H1 (cell line): ENCODE measurements at regions not wholly inside any gene's neighbourhood (a gene's known extent, or its start where the extent isn't known, plus 50 kb on each side); places are given as distances from the start of the nearest gene placed in this dataset.

Source experiments
- CTCF ChIA-PET: fragments of 300-600 bp; sonication (Branson Sonifier 250); formaldehyde crosslinking; loops from one replicate; lab custom pipeline; 2021; ENCODE audit not compliant: partially characterized antibody; lab: Charles Lee
- POLR2A ChIA-PET: fragments of 300-600 bp; sonication (Branson Sonifier 250); formaldehyde crosslinking; loops from one replicate; lab custom pipeline; 2021; ENCODE audit warnings: inconsistent platforms; ENCODE audit not compliant: partially characterized antibody; lab: Charles Lee
- DNase-seq, 2 experiments: peaks; one replicate each; pipeline versions ENCODE4 v3.0.0 to v3.0.0-alpha.2; 2010 to 2022; ENCODE audit warnings: low spot score in 2 of 2, low read depth in 1 of 2, mixed read lengths in 1 of 2
- FAIRE-seq: peaks from 2 replicates; lab custom pipeline; 2011; peaks lifted over from hg19 to GRCh38; lab: Jason Lieb, UNC
- H2AFZ ChIP-seq: 2 replicates; pipeline ENCODE4 v1.8.1; 2012; ENCODE audit warnings: low read length, inconsistent platforms
- H2AK5ac ChIP-seq: 2 replicates; pipeline ENCODE4 v1.6.1; 2013; ENCODE audit warnings: low read depth, low read length
- H2BK120ac ChIP-seq: replicated peaks from 2 replicates; pipeline ENCODE3; 2013; ENCODE audit warnings: low read depth, low read length, inconsistent platforms
- H2BK12ac ChIP-seq: 2 replicates; pipeline ENCODE4 v1.6.1; 2013; ENCODE audit warnings: low read depth, low read length
- H2BK15ac ChIP-seq: 2 replicates; pipeline ENCODE4 v1.6.1; 2013; ENCODE audit warnings: low read length
- H2BK20ac ChIP-seq: 2 replicates; pipeline ENCODE4 v1.6.1; 2013; ENCODE audit warnings: low read length
- H2BK5ac ChIP-seq: 2 replicates; pipeline ENCODE4 v1.6.1; 2013; ENCODE audit warnings: low read depth, low read length
- H3K14ac ChIP-seq: 2 replicates; pipeline ENCODE4 v1.6.1; 2013; ENCODE audit warnings: inconsistent platforms; ENCODE audit not compliant: insufficient read length
- H3K18ac ChIP-seq: 2 replicates; pipeline ENCODE4 v1.6.1; 2013; ENCODE audit warnings: low read length; ENCODE audit errors: extremely low read depth
- H3K23ac ChIP-seq: 2 replicates; pipeline ENCODE4 v1.6.1; 2013; ENCODE audit warnings: inconsistent platforms; ENCODE audit not compliant: insufficient read length
- H3K23me2 ChIP-seq: 2 replicates; pipeline ENCODE4 v1.6.1; 2013; ENCODE audit warnings: low read depth, low read length
- H3K27ac ChIP-seq: 2 replicates; pipeline ENCODE4 v1.6.1; 2011; ENCODE audit warnings: low read depth, low read length, inconsistent platforms
- H3K27me3 ChIP-seq, 4 experiments: replicated peaks in 1 of 4; 1 replicate in 1 of 4; 2 replicates in 3 of 4; pipeline versions ENCODE4 v1.6.1 to v1.8.1; 2011 to 2013; ENCODE audit warnings: low read length in 3 of 4, mild to moderate bottlenecking in 3 of 4, inconsistent platforms in 2 of 4, mixed read lengths in 2 of 4, moderate library complexity in 1 of 4; ENCODE audit not compliant: control insufficient read depth in 3 of 4, insufficient read depth in 3 of 4; ENCODE audit errors: extremely low read depth in 1 of 4
- H3K36me3 ChIP-seq, 4 experiments: 2 replicates each; pipeline versions ENCODE4 v1.6.1 to v1.8.1; 2011 to 2013; ENCODE audit warnings: mild to moderate bottlenecking in 4 of 4, low read length in 3 of 4, moderate library complexity in 2 of 4, control low read depth in 1 of 4, inconsistent platforms in 1 of 4; ENCODE audit not compliant: insufficient read depth in 4 of 4, control insufficient read depth in 2 of 4
- H3K4ac ChIP-seq: replicated peaks from 2 replicates; pipeline ENCODE3; 2013; ENCODE audit warnings: low read length, low read depth, mixed read lengths, inconsistent platforms; ENCODE audit not compliant: insufficient read length
- H3K4me1 ChIP-seq, 4 experiments: replicated peaks in 1 of 4; 1 replicate in 1 of 4; 2 replicates in 3 of 4; pipeline versions ENCODE4 v1.6.1 to v1.8.1; 2011 to 2013; ENCODE audit warnings: low read length in 3 of 4, inconsistent platforms in 2 of 4, mixed read lengths in 1 of 4; ENCODE audit not compliant: insufficient read depth in 4 of 4, control insufficient read depth in 3 of 4
- H3K4me2 ChIP-seq, 2 experiments: 2 replicates each; pipeline versions ENCODE4 v1.6.1 to v1.8.1; 2011 to 2013; ENCODE audit warnings: low read depth in 2 of 2, low read length in 2 of 2, control low read depth in 1 of 2, inconsistent platforms in 1 of 2, mild to moderate bottlenecking in 1 of 2; ENCODE audit not compliant: insufficient read depth in 1 of 2
- H3K4me3 ChIP-seq, 4 experiments: fragments of 200-600, 300-600 bp in 1 of 4; sonication (generic), shearing (Covaris generic), sonication (Bioruptor Twin) in 1 of 4; 2 replicates each; pipeline versions ENCODE4 v1.5.1 to v1.8.1; 2011 to 2016; ENCODE audit warnings: low read length in 4 of 4, low read depth in 3 of 4, control low read depth in 2 of 4, inconsistent platforms in 2 of 4, mild to moderate bottlenecking in 2 of 4, mixed read lengths in 1 of 4, moderate library complexity in 1 of 4; ENCODE audit not compliant: insufficient read depth in 2 of 4; ENCODE audit errors: extremely low read depth in 1 of 4
- H3K56ac ChIP-seq: replicated peaks from 2 replicates; pipeline ENCODE3; 2013; ENCODE audit warnings: low read depth, mild to moderate bottlenecking, mixed read lengths, low read length, inconsistent platforms; ENCODE audit not compliant: insufficient read length
- H3K79me1 ChIP-seq: 2 replicates; pipeline ENCODE4 v1.6.1; 2013; ENCODE audit warnings: low read depth, low read length, control low read depth
- H3K79me2 ChIP-seq, 2 experiments: 2 replicates each; pipeline versions ENCODE4 v1.6.1 to v1.8.1; 2012 to 2013; ENCODE audit warnings: low read length in 2 of 2, mild to moderate bottlenecking in 2 of 2, inconsistent platforms in 1 of 2; ENCODE audit not compliant: insufficient read depth in 2 of 2, control insufficient read depth in 1 of 2
- H3K9ac ChIP-seq, 4 experiments: replicated peaks in 1 of 4; 1 replicate in 1 of 4; 2 replicates in 3 of 4; pipeline versions ENCODE4 v1.6.1 to v1.8.1; 2011 to 2013; ENCODE audit warnings: low read depth in 3 of 4, low read length in 3 of 4, control low read depth in 2 of 4, mild to moderate bottlenecking in 2 of 4, moderate library complexity in 2 of 4, inconsistent platforms in 1 of 4; ENCODE audit errors: extremely low read depth in 1 of 4
- H3K9me3 ChIP-seq, 2 experiments: 2 replicates each; pipeline versions ENCODE4 v1.6.1 to v1.8.1; 2012 to 2013; ENCODE audit warnings: mild to moderate bottlenecking in 2 of 2, moderate library complexity in 2 of 2, control low read depth in 1 of 2, inconsistent platforms in 1 of 2, low read depth in 1 of 2, low read length in 1 of 2, mixed read lengths in 1 of 2; ENCODE audit not compliant: insufficient read depth in 2 of 2
- H4K20me1 ChIP-seq, 2 experiments: replicated peaks in 1 of 2; 2 replicates each; pipeline versions ENCODE3 to v1.8.1; 2011 to 2013; ENCODE audit warnings: inconsistent platforms in 2 of 2, low read length in 2 of 2, mild to moderate bottlenecking in 1 of 2; ENCODE audit not compliant: insufficient read depth in 2 of 2, control insufficient read depth in 1 of 2
- H4K5ac ChIP-seq: 2 replicates; pipeline ENCODE4 v1.6.1; 2013; ENCODE audit warnings: low read length, low read depth, mixed read lengths, inconsistent platforms; ENCODE audit not compliant: insufficient read length
- H4K8ac ChIP-seq: 2 replicates; pipeline ENCODE4 v1.8.0; 2013; ENCODE audit warnings: mild to moderate bottlenecking, moderate library complexity, low read length, inconsistent platforms; ENCODE audit not compliant: insufficient read depth; ENCODE audit errors: extremely low read depth
- H4K91ac ChIP-seq: replicated peaks from 2 replicates; pipeline ENCODE3; 2013; ENCODE audit warnings: low read length, mixed read lengths, inconsistent platforms; ENCODE audit not compliant: insufficient read length
- ATF3 ChIP-seq: IDR thresholded peaks from 2 replicates; pipeline ENCODE4 v1.6.1; 2011; ENCODE audit warnings: low read depth, mild to moderate bottlenecking, low read length; ENCODE audit not compliant: insufficient read depth
- BACH1 ChIP-seq: IDR thresholded peaks from 2 replicates; pipeline ENCODE4 v1.6.1; 2012; ENCODE audit warnings: low read length, improper control_type of control experiment
- BCL11A ChIP-seq, 2 experiments: IDR thresholded peaks; one replicate each; pipeline ENCODE4 v1.6.1; 2011; ENCODE audit warnings: low read depth in 2 of 2, low read length in 2 of 2, mild to moderate bottlenecking in 2 of 2
- HDAC2 ChIP-seq, 2 experiments: fragments of 300-600 bp in 1 of 2; sonication (generic) in 1 of 2; IDR thresholded peaks; 2 replicates each; pipeline ENCODE4 v1.6.1; 2011 to 2012; ENCODE audit warnings: low read depth in 2 of 2, low read length in 2 of 2, mild to moderate bottlenecking in 2 of 2, moderate library complexity in 2 of 2, borderline replicate concordance in 1 of 2, inconsistent platforms in 1 of 2
- HDAC6 ChIP-seq: IDR thresholded peaks from one replicate; pipeline ENCODE4 v1.7.1; 2012; ENCODE audit warnings: low read depth, mild to moderate bottlenecking, inconsistent platforms, low read length, moderate library complexity
- KDM5A ChIP-seq: fragments of 200-600 bp; IDR thresholded peaks from 2 replicates; pipeline ENCODE4 v1.7.1; 2012; ENCODE audit warnings: mild to moderate bottlenecking, low read length, inconsistent platforms, mixed read lengths
- SIN3A ChIP-seq, 2 experiments: IDR thresholded peaks in 1 of 2; conservative IDR thresholded peaks in 1 of 2; 2 replicates each; pipeline ENCODE4 v1.6.1; 2011 to 2012; ENCODE audit warnings: low read length in 2 of 2, improper control_type of control experiment in 1 of 2, low read depth in 1 of 2, mild to moderate bottlenecking in 1 of 2
- SIRT6 ChIP-seq: IDR thresholded peaks from one replicate; pipeline ENCODE4 v1.7.1; 2012; ENCODE audit warnings: low read length, inconsistent platforms
- SP1 ChIP-seq: IDR thresholded peaks from 2 replicates; pipeline ENCODE4 v1.6.1; 2011; ENCODE audit warnings: low read depth, low read length
- SRF ChIP-seq: IDR thresholded peaks from 2 replicates; pipeline ENCODE4 v1.6.1; 2011; ENCODE audit warnings: mild to moderate bottlenecking, low read depth, low read length, moderate library complexity
- SUZ12 ChIP-seq: fragments of 200-600 bp; sonication (generic); IDR thresholded peaks from 2 replicates; pipeline ENCODE4 v1.6.1; 2012; ENCODE audit warnings: mild to moderate bottlenecking, inconsistent platforms, low read length, moderate library complexity, mixed read lengths
- TCF12 ChIP-seq: IDR thresholded peaks from 2 replicates; pipeline ENCODE4 v1.6.1; 2011; ENCODE audit warnings: low read depth, mild to moderate bottlenecking, low read length
- TEAD4 ChIP-seq: IDR thresholded peaks from 2 replicates; pipeline ENCODE4 v1.6.1; 2012; ENCODE audit warnings: low read depth, low read length, inconsistent platforms, mixed read lengths
- YY1 ChIP-seq: IDR thresholded peaks from 2 replicates; pipeline ENCODE4 v1.6.1; 2011; ENCODE audit warnings: low read depth, mild to moderate bottlenecking, low read length
- ZNF274 ChIP-seq: IDR thresholded peaks from 2 replicates; pipeline ENCODE4 v1.7.0; 2012; ENCODE audit warnings: low read length, borderline replicate concordance; ENCODE audit errors: extremely low read depth
- WGBS, 2 experiments: shearing (Covaris generic) in 1 of 2; methylation state at CpG; one replicate each; pipeline versions ENCODE4 v1.1.6 to v1.1.7; 2013 to 2015; ENCODE audit warnings: low lambda C conversion rate in 2 of 2, mixed read lengths in 2 of 2, inconsistent platforms in 1 of 2, low coverage in 1 of 2, missing lambda C conversion rate in 1 of 2; ENCODE audit not compliant: insufficient replicate concordance in 2 of 2, insufficient coverage in 1 of 2, insufficient read length in 1 of 2; ENCODE audit errors: extremely low coverage in 1 of 2, missing lambda C conversion rate in 1 of 2; 5-methylcytosine and 5-hydroxymethylcytosine counted together

GRCh38 chr2:7732497-7732896 is 815.3 kb downstream of the RNF144A start:
- H4K20me1 ChIP-seq, result no peaks in the 10 kb centered on the region
- H4K91ac ChIP-seq, result no peak overlapping the region
- H3K79me2 ChIP-seq, result no peaks in the 10 kb centered on the region
- POLR2A ChIA-PET, result no interaction called here
- H2BK15ac ChIP-seq, result no peak overlapping the region
- DNase-seq, result no peak
- H3K9ac ChIP-seq, result no peak overlapping the region
- 89% methylated on average over 5 of the region's 5 CpGs; no CpG with 5 or more reads in 1 of the 2 experiments for WGBS, 2 experiments
- H3K4ac ChIP-seq, result no peak overlapping the region
- H3K4me3 ChIP-seq, result no peak overlapping the region
- H2BK20ac ChIP-seq, result no peak overlapping the region; the same call in 1 of the 2 replicates
- H2BK12ac ChIP-seq, result 0 out of 2 replicates have a peak overlapping the region, but pooled peaks have one; percentile 30
- no peak overlapping the region for H2BK120ac ChIP-seq
- no peak overlapping the region for H2AFZ ChIP-seq
- H3K18ac ChIP-seq, result no peak overlapping the region
- no peak for TF ChIP-seq TCF12
- no peak for TF ChIP-seq KDM5A
- TF ChIP-seq BCL11A (IDR thresholded peaks at IDR 0.05; ENCODE audit: low read depth in 2 of 2, low read length in 2 of 2), result no peak
- no peak for TF ChIP-seq YY1
- no peak for TF ChIP-seq HDAC6
- TF ChIP-seq ATF3, result no peak
- TF ChIP-seq SIN3A (conservative IDR thresholded peaks at IDR 0.05 in 1 of 2, IDR thresholded peaks at IDR 0.05 in 1 of 2; ENCODE audit: low read depth in 1 of 2, low read length in 2 of 2), result no peak
- no peak for TF ChIP-seq SUZ12
- TF ChIP-seq SIRT6, result no peak
- no peak for TF ChIP-seq ZNF274
- no peak for TF ChIP-seq HDAC2 (IDR thresholded peaks at IDR 0.05; ENCODE audit: borderline replicate concordance in 1 of 2, low read depth in 2 of 2, low read length in 2 of 2)
- TF ChIP-seq SP1, result no peak
- no peak for TF ChIP-seq SRF
- no peak for TF ChIP-seq BACH1
- TF ChIP-seq TEAD4, result no peak
- H3K14ac ChIP-seq, result no peak overlapping the region
- CTCF ChIA-PET, result no interaction called here
- H3K23me2 ChIP-seq, result no peaks in the 10 kb centered on the region
- FAIRE-seq, result no peak
- H2AK5ac ChIP-seq, result no peak overlapping the region
- no peak overlapping the region for H4K5ac ChIP-seq
- no peak overlapping the region for H2BK5ac ChIP-seq
- H3K9me3 ChIP-seq, result no peaks in the 10 kb centered on the region
- H3K27me3 ChIP-seq, result peaks cover 0 to 1% (median 0%) of the 10 kb centered on the region in 4 experiments; a peak in 1 of 7 replicates
- no peak overlapping the region for H3K27ac ChIP-seq
- no peak overlapping the region for H3K4me2 ChIP-seq
- H3K23ac ChIP-seq, result no peak overlapping the region
- H4K8ac ChIP-seq, result no peak overlapping the region
- no peaks in the 10 kb centered on the region for H3K36me3 ChIP-seq
- H3K79me1 ChIP-seq, result no peaks in the 10 kb centered on the region
- no peak overlapping the region for H3K56ac ChIP-seq
- no peaks in the 10 kb centered on the region for H3K4me1 ChIP-seq
